HL-60 (cell line): ENCODE measurements at regions not wholly inside any gene's neighbourhood (a gene's known extent, or its start where the extent isn't known, plus 50 kb on each side); places are given as distances from the start of the nearest gene placed in this dataset.

Source experiments
- DNase-seq, 2 experiments: peaks; one replicate each; pipeline ENCODE4 v3.0.0-alpha.2; 2010 to 2020; ENCODE audit warnings: low read depth in 1 of 2, low spot score in 1 of 2
- H3K27ac ChIP-seq: fragments of 250-450 bp; sonication (Bioruptor Pico); replicated peaks from 2 replicates; pipeline ENCODE4 v1.5.1; 2020; ENCODE audit warnings: mild to moderate bottlenecking, moderate library complexity
- H3K27me3 ChIP-seq: fragments of 250-450 bp; sonication (Bioruptor Pico); 2 replicates; pipeline ENCODE4 v1.5.1; 2021; ENCODE audit warnings: mild to moderate bottlenecking, moderate library complexity; ENCODE audit not compliant: insufficient read depth, poor library complexity, severe bottlenecking
- H3K4me3 ChIP-seq: replicated peaks from 2 replicates; pipeline ENCODE4 v1.5.1; 2011; ENCODE audit warnings: mild to moderate bottlenecking, control low read depth, low read length; ENCODE audit not compliant: insufficient read depth
- CTCF ChIP-seq: IDR thresholded peaks from one replicate; pipeline ENCODE4 v1.5.1; 2011; ENCODE audit warnings: low read length, control low read depth, inconsistent platforms; ENCODE audit not compliant: insufficient read depth
- GABPA ChIP-seq: IDR thresholded peaks from 2 replicates; pipeline ENCODE4 v1.6.1; 2012; ENCODE audit warnings: low read depth
- POLR2AphosphoS5 ChIP-seq: IDR thresholded peaks from 2 replicates; pipeline ENCODE4 v1.6.1; 2012; ENCODE audit warnings: low read depth
- REST ChIP-seq: IDR thresholded peaks from 2 replicates; pipeline ENCODE4 v1.6.1; 2012; ENCODE audit warnings: low read depth; ENCODE audit not compliant: insufficient replicate concordance
- SPI1 ChIP-seq: IDR thresholded peaks from 2 replicates; pipeline ENCODE4 v1.6.1; 2012; ENCODE audit warnings: low read depth, mild to moderate bottlenecking, borderline replicate concordance

- Histone ChIP-seq H3K27me3 (no peaks in the 10 kb centered on the region), H3K4me3 (no peak overlapping the region), H3K27ac (peak overlapping the region; percentile 82)
- TF ChIP-seq POLR2AphosphoS5 (no peak), CTCF (no peak), REST (no peak), SPI1 (no peak), GABPA (no peak)
- peak; percentile 68 to 83 for DNase-seq
Measured at GRCh38 chr15:97504031-97504792, 456.3 kb upstream of the ARRDC4 start.

GRCh38 chr15:97517737-97518136, 442.8 kb upstream of the ARRDC4 start:
- peak; percentile 44 to 71 for DNase-seq
- Histone ChIP-seq H3K27me3 (no peaks in the 10 kb centered on the region), H3K27ac (peak overlapping the region; percentile 56), H3K4me3 (no peak overlapping the region)
- TF ChIP-seq POLR2AphosphoS5, result no peak
- TF ChIP-seq REST, result no peak
- TF ChIP-seq GABPA, result no peak
- no peak for TF ChIP-seq CTCF
- no peak for TF ChIP-seq SPI1

GRCh38 chr15:97520689-97521088, 439.8 kb upstream of the ARRDC4 start:
- Histone ChIP-seq H3K27ac (no peak overlapping the region), H3K27me3 (no peaks in the 10 kb centered on the region), H3K4me3 (no peak overlapping the region)
- peak in 1 of 2 experiments; percentile 7 for DNase-seq
- TF ChIP-seq SPI1, result peak; percentile 66
- TF ChIP-seq GABPA, result no peak
- TF ChIP-seq POLR2AphosphoS5, result no peak
- TF ChIP-seq CTCF, result no peak
